ENCODE measurements at regions not wholly inside any gene's neighbourhood (a gene's known extent, or its start where the extent isn't known, plus 50 kb on each side); places are given as distances from the start of the nearest gene placed in this dataset.
A peak's percentile ranks its signal among the peaks of the same experiment; 100 is the strongest.

GRCh38 chr5:10073441-10074104, 176.1 kb downstream of the ATPSCKMT start:
- DNase-seq (ENCODE audit: low read depth), result no peak

DNA sequence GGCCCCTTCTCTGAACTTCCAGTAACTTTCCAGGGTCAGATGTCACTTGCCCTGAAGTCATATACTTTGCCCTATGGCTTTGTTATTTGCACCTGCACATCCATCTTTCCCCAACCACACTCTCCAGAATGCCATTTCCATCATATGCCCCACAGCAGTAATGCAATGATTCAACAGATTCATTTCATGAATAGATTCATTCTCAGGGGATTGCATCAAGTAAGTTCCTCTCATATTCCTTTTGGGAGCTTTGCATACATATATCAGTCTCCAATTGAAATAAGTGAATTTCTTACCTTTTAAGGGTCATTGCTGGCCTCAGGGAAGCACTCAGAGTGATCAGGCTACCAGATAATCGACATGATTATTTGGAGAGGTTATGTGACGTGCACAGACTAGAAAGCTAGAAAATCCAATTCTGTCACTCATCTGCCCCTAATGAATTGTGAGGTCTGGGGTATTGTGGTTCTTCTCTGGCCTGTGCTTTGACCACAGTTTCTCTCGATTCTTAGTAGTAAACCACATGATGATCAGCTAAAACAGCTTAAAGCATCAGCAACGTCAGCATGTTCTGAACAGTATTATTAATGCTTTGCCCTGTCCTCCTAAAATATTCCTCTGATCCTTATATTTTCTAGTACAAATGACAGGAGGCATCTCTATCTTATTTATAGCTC, 179.9 kb downstream of the ATPSCKMT start:
- no peak for DNase-seq (ENCODE audit: low read depth)

DNA sequence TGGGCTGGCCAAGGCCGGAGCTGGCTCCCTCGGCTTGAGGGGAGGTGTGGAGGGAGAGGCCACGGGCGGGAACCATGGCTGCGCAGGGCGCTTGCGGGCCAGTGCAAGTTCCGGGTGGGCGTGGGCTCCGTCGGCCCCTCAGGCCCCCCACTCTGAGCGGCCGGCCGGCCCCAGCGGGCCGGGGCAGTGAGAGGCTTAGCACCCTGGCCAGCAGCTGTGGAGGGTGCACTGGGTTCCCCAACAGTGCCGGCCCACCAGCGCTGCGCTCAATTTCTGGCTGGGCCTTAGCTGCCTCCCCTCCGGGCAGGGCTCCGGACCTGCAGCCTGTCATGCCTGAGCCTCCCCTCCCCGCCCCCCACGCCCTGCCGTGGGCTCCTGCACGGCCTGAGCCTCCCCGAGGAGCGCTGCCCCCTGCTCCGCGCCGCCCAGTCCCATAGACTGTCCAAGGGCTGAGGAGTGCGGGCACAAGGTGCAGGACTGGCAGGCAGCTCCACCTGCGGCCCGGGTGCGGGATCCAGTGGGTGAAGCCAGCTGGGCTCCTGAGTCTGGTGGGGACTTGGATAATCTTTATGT, 184.2 kb downstream of the ATPSCKMT start:
- DNase-seq (ENCODE audit: low read depth), result no peak

GRCh38 chr5:10064546-10065195, 185.0 kb downstream of the ATPSCKMT start:
- DNase-seq (ENCODE audit: low read depth), result no peak

GRCh38 chr5:10063997-10064396, 185.7 kb downstream of the ATPSCKMT start:
- no peak for DNase-seq (ENCODE audit: low read depth)

DNA sequence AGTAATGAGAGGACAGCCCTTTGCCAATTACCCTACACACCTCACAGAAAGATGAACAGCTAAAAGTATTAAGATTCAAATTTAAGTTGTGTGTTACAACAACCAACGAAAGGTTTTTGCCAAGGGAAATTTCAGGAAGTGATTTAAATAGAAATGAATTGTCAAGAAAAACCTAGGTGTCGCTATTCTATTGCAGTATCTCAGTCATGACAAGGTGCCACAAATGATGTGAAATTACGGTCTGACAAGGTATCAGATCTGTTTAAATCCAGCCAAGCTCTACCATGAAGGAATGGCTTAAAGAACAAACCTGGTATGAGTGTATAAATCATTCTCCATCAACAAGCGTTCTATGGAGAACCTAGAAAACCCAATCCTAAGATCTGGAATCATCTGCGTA, 189.7 kb downstream of the ATPSCKMT start:
- no peak for DNase-seq (ENCODE audit: low read depth)

- no peak for DNase-seq (ENCODE audit: low read depth)
Measured at GRCh38 chr5:10059556-10059955, 190.1 kb downstream of the ATPSCKMT start.

DNA sequence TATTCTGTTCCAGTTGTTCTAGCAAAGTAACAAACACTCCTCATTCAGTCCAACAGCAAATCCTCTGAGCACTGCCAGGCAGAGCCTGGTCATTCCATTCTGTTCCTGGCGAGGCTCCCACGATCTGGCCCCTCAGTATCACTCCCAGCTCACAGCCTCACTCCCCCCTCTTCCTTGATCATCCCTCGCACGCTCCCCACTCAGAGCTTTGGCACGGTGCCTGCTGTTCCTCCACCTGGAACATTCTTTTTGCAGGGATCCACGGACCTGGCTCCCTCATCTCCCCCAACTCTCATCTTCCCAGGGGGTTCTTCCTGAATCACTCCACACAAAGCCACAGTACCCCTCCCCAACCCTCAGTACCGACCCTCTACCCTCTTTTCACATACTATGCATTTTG, 192.3 kb downstream of the ATPSCKMT start:
- no peak for DNase-seq (ENCODE audit: low read depth)

DNA sequence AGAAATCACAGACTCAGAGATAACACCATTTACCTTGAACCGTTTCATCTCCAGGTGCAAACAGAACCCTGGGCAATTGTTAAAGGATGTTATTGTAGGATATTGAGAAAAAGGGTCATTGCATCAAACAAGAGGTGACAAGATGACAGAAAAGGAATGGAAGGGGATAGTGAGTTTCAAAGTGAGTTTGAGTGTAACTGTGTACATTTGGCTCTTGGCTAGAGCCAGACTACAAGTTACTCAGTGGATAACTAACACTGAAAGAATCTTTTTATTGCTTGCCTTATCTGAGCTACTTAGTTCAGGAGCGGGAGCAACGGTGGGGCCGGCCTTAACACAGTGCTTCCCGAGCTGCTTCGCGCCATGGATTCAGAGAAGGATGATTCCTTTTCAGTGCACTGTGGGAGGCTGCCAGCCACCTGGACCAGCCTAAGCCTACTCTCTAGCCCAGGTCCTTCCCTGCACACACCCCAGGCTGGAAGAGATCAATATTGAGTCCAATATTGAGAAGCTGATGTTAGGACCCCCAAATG, 193.4 kb downstream of the ATPSCKMT start:
- no peak for DNase-seq (ENCODE audit: low read depth)

DNA sequence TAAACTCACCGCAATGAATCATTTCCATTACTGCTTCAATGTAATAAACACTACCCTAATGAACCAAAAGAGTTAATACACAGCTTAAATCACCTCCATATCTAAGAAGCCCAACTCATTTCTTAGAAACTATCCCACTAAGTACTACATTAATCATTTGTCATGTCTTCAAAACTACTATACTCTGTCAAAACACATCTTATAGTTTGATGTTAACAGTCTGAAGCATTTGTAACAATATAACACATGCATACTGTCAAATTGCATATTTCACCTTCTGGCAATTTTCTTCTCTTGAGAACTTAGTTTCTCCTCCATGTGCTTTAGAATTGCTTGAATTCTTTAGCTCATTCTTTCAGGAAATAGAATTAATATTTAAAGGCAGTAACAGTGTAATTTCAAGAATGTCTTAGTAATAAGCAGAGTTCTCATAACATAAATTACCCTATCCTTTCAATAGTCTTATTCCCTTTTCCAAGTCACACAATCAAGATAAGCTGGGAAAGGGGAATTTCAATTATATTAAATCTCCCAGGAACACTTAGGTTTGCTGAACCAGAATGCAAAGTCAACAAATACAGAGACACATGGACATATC, 199.7 kb downstream of the ATPSCKMT start:
- no peak for DNase-seq (ENCODE audit: low read depth)

DNA sequence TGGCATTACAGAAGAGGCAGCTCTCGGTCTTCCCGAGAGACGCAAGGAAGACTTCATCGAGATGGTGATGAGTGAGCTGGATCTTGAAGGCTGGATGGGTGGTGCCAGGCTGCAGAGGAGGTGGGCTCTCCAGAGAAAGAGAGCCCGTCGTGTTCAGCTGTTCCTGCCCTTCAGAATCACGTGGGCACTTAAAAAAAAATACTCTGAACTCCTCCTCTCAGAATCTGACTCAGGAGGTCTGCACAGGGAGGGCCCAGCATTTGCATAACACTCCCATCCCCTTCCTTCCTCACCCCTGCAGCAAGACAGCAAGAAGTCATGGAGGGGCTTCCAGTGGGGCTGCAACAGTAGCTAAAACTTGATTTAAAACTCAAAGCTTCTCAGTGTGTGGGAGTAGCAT, 203.0 kb downstream of the ATPSCKMT start:
- DNase-seq (ENCODE audit: low read depth), result no peak

DNA sequence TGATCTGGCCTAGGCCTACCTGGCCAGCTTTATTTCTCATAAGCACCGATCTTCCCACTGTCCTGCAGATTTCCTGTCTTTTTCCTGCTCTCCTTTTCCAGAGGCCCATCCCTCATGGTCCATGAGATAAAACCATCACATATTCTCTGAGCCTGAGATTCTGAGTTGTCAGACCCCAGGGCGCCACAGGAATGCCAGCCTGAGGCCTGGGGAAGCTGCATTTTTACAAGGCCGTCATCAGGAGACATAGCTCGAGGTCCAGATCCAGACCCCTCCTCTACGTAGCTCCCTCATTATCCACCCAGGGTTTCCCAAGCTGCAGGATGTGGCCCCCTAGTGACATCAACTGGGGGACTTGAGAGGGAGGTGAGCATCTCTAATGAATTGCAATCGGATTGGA, 204.3 kb downstream of the ATPSCKMT start:
- DNase-seq (ENCODE audit: low read depth), result no peak

GRCh38 chr5:10036136-10036815, 213.4 kb downstream of the ATPSCKMT start:
- peak; percentile 49 for DNase-seq (ENCODE audit: low read depth)

- no peak for DNase-seq (ENCODE audit: low read depth)
Measured at GRCh38 chr5:10034001-10034400, 215.7 kb downstream of the ATPSCKMT start.

DNA sequence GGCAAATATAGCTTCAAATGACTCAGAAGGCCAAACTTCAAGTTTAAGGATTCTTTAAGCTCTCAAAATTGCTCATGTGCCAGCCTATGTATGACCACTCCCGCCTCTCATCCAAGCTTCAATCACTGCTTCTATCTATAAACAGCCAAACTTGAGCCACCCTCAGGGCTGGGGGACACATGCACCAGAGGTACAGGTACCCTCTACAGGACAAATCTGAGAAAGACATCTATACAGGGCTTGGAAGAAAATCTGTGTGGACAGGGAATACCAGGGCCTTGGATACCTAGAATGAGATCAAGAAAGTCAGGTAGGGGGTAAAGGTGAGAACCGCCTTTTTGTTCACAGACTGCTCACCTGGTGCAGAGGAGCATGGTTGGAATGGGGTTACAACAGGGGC, 217.9 kb downstream of the ATPSCKMT start:
- no peak for DNase-seq (ENCODE audit: low read depth)

GRCh38 chr5:10030219-10030831, 219.4 kb downstream of the ATPSCKMT start:
- DNase-seq (ENCODE audit: low read depth), result peak; percentile 58

DNA sequence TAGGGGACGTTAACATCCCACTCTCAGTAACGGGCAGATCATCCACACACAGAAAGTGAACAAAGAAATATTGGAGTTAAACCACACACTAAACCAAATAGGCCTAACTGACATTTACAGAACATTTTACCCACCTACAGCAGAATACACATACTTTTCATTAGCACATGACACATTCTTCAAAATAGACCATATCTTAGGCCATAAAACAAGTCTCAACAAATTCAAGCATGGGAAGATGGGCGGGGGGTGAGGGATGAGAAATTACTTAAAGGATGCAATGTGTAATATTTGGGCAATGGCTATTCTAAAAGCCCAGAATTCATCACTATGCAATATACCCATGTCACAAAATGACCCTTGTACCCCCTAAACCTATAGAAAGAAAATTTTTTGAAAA, 226.2 kb downstream of the ATPSCKMT start:
- no peak for DNase-seq (ENCODE audit: low read depth)

DNA sequence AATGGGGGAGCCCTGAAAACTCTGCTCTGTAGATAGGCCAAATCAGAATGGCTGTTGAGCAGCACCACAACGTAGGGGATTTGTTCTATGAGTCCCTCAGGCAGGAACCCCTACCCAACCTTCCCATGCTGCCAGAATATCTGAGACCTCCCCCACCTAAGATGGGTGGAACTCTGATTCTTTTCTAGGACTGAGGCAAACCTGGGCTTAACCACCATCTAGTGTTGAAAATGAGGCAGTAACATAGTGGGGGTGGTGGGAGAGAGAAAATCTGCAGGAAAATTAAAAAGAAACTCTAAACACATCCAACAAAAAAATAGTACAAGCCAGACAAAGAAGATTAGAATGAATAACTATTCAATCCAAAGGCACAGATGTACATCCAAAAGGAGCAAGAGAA, 228.4 kb downstream of the ATPSCKMT start:
- peak; percentile 21 for DNase-seq (ENCODE audit: low read depth)

- DNase-seq (ENCODE audit: low read depth), result no peak
Measured at GRCh38 chr5:10019236-10019635, 230.5 kb downstream of the ATPSCKMT start.

- DNase-seq (ENCODE audit: low read depth), result peak; percentile 87
Measured at GRCh38 chr5:10018201-10019069, 231.3 kb downstream of the ATPSCKMT start.
